Hematopoietic multipotent progenitor cell treated with erythropoietin and hydrocortisone succinate and interleukin-3 and kit ligand, for 6 days (in vitro differentiated cells): ENCODE measurements at regions not wholly inside any gene's neighbourhood (a gene's known extent, or its start where the extent isn't known, plus 50 kb on each side); places are given as distances from the start of the nearest gene placed in this dataset.
A peak's percentile ranks its signal among the peaks of the same experiment; 100 is the strongest.
"Not testable (repeated sequence)": the region's sequence is repeated elsewhere in the genome, so short reads cannot be mapped to it uniquely, and the experiment has no call there.

Experiments used
- DNase-seq: peaks from one replicate; pipeline ENCODE4 v3.0.0-alpha.2; 2015

DNA sequence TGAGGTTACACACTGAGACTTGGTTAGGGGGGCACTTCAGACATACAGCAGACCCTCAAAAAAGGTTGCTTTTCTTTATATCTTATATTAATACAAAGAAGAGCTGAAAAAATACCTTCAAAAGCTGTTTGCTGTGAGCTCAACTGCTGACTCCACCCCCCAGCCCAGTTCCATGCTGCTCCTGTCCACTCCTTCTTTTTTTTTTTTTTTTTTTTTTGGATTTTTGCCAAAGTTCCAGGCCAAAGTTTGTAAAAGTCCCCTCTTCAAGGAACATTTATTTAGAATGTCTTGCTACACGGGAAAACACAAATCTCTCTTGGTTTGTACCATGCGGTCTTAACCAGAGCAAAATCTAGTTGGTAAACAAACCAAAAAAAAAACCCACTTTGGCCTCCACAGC, 85.3 kb upstream of the AKAP12 start:
- DNase-seq, result no peak

DNA sequence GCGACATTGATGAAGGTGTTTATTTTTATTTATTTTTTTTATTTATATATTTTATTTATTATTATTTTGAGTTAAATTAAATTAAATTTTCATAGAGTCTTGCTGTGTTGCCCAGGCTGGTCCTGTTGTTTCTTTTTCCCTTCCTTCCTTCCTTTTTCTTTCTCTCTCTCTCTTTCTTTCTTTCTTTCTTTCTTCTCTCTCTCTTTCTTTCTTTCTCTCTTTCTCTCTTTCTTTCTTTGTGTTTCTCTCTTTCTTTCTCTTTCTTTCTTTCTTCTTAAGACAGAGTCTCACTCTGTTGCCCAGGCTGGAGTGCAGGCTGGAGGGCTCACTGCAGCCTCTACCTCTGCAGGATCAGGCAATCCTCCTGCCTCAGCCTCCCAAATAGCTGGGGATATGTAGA, 84.7 kb upstream of the AKAP12 start:
- no peak for DNase-seq

DNA sequence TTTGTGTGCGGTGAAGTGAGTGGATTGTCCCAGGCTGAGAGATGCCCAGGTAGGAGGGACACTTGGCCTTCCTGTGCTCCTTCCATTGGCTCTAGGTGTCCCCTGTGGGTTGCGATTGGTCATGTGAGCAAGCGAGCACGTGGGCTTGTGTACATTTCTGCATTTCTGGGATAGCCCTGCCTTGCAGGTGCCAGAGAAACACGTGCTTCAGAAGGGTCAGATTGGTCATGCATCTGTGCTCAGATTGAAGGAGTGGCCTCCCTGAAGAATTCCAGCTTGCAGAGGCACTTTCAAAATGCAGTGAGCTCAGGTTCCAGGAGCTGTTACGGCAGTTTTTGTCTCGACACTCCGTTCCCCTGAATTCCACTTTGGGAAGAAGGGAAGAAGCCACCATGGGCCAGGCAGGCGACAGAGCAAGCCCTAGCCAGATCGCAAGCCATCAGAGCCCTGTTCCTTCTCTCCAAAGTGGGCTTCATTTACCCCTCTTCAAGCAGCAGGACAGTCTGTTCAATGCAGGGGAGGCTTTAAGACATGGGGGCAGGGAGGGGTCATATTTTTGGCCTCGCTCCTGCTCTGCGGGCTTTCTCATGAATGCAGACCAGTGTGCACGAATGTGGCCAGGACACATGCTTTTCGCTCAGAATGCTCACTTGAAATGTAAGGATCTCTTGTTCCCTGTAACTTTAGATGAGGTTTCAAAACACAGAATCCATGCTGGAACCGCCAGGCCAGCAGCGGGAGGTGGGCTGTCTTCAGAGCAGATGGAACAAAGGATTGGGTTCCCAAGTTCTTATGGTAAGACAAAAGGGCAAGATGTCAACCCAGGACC, 78.6 kb upstream of the AKAP12 start:
- no peak for DNase-seq

DNA sequence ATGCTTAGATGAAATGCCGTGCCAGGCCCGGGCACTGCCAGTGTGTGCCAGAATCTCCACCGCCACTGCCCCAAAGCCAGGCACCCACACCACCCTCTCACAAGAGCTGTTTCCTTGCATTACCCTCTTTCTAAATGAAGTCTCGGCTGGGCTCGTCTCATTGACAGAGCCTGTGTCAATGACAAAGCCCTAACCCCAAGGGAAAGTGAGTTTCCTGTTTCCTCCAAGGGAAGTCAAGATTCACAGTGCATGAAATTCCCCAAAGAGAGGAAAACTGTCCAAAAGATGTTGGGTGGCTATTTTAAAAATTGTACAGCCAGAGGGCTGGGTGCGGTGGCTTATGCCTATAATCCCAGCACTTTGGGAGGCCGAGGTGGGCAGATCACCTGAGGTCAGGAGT, 75.4 kb upstream of the AKAP12 start:
- DNase-seq, result no peak

DNA sequence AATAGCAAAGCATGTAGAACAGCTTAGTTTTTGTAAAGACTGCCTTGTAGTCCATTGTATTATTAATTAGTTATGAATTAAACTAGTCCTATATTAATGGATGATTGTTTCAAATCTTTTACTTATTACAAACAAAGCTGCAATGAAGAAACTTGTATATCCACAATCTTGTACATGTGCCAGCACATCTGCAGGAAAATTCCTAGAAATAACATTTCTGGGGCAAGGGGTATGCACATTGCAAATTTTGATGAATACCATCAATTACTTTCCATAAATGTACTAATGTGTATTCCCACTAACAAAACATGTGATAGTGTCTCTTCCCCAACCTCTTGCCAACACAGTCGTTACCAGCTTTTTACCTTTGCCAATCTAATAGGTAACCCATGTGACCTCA, 73.6 kb upstream of the AKAP12 start:
- DNase-seq, result no peak

DNA sequence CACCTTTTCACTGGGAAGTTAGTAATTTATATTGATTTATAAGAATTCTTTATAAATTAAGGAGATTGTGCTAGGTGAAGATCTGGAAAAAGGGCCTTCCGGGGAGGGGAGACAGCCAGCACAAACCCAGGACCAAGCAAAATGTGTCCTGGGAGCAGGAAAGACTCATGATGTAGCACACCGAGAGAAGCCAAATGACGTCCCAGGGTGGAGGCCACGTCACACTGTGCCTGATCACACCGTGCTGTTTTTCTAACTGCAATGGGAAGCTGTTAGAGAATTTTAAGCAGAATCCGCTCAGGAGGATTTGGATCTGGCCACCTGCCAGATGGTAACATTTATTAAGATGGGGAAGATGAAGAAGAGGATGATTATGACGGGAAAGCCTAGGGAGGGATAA, 72.7 kb upstream of the AKAP12 start:
- DNase-seq, result no peak

DNA sequence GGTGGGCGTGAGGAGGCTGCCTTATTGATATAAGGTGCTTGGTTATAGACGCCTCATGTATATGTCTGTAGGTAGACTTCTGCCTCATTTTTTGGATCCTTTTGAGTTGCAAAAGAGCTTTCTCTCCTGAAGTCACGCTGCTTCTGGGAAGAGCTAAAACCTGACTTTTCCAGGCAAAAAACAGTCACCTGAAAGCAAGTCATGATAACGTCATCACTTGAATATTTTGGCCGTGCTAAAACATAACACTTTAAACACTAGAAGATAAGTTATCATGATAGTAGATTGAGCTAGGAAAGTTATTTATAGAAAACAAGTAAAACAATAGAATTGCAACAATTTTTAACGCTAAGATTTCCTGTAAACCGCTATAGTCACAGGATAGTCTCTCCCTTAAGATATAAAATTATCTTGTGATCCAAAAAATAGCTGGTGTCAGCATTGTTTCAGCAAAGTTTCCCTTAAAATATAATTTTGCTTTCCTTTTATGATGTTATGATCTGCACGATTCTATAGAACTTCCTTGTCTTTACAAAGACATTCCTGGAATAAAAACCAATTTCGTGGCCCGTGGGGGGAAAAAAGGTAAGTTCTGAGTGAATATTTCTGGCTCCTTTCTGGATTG, 69.0 kb upstream of the AKAP12 start:
- no peak for DNase-seq

DNA sequence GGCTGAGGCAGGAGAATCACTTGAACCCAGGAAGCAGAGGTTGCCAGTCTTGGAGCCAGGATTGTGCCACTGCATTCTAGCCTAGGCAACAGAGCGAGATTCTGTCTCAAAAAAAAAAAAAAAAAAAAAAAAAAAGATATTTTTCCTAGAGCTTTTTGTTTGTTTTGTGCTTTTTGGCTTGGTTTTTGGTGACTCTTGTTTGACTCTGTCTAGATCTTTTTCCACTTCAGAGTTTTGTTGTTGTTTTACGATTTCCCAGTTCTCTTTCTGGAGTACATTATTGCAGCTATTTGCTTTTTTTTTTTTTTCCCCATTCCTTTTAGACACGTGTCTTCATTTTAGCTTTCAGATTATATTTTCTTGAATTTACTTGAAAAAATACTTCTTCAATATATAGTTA, 67.0 kb upstream of the AKAP12 start:
- no peak for DNase-seq

DNA sequence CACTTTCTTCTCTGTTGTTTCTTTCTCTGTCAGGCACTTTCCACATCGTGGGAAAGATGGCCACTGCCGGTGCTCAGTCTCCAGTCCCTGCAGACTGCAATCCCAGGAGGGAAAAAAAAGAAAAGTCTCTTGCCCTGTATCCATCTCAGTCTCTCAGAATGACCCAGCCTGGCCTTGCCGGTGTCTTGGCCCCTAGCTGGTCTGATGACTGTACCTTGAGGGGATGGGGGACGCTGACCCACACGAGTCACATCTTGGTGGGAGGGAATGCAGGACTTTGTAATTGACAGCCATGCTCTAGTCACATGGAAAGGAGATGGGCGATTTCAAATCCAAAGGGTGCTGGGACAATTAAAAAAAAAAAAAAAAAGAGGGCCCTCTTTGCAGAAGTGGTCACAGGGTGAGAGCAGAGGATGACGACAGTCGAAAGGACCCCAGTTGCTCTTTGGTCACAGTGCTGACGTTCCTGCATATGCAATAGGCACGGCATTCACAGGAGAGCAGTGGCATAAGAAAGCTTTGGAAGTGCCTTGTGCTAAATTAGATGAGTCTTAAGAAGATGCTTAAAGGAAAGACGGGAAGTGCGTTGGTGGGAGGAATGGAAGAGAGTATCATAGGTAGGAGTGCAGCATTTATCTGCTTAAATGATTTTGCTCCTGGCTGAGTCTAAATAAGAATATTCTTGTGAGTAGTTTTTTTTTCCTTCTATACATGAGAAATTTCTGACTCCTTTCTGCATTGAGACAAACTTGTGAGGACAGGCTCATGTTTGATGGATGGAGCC, 63.9 kb upstream of the AKAP12 start:
- DNase-seq, result no peak

DNA sequence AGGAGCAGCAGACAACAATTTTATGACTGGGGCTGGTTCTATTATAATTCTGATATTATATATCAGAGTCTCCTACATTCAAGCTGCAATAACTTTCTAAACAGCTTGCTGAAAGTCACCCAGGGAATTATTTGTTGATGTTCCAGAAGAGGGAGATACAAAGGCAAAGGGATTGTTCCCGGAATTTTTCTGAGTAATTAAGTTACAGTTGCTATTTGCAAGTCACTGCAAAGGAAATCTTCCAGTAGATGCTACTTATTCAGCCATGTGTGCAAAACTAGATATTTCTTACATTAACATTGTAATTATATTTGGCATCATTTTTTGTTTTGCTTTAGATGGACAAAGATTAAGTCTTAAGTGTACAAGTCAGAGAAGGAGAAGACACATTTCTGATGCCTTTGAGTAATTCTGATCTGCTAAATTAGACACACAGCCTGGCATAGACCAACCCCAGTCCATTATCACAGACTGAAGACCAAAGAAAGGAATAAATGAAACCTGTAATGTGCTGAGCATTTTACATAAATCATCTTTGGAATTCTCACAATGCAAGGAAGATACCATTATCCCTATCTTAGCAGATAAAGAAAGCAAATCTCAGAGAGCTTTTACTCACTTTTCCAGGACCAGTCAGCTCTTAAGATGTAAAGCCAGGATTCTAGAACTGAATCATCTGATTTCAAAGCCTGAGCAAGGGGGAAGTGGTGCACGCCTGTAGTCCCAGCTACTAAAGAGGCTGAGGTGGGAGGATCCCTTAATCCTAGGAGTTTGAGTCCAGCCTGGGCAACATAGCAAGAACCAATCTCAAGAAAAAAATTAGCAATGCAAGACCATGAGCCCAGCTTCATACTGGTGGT, 62.6 kb upstream of the AKAP12 start:
- DNase-seq, result no peak

DNA sequence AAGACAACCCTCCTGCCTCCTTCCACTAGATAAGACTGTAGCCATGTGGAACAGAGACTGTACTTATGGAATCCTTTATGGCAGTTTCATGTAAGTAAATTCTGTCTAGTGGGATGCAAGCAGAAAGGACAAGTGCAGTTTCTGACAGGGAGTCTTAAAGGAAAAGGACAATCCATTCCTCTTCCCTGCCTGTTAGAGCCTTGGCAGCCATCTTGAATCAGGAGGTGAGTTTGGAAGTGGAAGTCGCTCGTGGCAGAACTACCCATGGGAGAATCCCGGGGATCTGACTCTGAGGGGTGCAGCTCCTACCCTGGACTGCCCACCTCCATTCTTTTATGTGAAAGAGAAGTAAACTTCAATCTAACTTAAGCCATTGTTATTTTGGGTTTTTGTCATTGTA, 61.4 kb upstream of the AKAP12 start:
- DNase-seq, result no peak

DNA sequence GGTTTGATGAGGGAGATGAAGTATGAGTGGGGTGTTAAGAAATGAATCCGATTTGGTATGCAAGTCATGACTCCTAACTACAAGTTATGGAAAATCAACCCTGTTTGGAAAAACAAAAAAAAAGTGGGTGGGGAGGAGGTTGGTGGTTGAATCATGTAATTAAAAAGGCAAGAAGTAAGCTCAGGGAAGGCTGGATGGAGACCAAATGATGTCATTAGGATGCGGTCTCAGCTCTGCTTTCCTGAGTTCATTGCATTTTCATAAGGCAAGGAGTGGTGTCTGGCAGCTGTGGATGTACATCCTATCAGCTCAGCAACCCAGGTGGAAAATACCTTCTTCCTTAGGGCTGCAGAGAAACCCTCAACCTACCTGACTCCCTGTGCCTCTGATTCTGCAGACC, 60.4 kb upstream of the AKAP12 start:
- no peak for DNase-seq

DNA sequence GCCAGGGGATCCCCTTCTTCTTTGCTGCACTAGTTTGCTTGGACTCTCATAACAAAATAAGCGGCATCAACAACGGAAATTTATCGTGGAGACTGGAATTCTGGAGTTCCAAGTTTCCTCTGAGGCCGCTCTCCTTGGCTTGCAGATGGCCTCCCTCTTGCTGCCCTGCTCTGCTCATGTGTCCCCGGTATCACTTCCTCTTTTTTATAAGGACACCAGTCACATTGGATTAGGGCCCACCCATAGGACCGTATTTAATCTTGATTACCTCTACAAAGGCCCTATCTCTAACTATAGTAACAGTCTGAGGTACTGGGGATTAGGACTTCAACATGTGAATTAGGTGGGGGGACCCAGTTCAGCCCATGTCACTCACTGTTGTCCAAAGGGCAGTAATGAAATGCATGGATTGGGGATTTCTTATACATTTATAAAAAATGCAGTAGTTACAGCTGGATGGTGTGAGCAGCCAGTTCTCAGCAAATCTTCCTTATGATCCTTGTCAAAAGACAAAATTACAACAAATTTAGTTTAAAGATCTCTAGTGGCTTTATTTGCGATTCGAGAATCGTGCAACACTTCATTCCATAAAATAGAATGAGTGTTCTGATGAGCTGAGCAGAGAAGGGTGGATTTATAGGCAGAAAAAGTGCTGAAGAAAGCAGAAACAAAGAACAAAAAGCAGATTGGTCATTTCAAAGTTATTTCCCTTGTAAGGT, 59.3 kb upstream of the AKAP12 start:
- DNase-seq, result peak; percentile 53

DNA sequence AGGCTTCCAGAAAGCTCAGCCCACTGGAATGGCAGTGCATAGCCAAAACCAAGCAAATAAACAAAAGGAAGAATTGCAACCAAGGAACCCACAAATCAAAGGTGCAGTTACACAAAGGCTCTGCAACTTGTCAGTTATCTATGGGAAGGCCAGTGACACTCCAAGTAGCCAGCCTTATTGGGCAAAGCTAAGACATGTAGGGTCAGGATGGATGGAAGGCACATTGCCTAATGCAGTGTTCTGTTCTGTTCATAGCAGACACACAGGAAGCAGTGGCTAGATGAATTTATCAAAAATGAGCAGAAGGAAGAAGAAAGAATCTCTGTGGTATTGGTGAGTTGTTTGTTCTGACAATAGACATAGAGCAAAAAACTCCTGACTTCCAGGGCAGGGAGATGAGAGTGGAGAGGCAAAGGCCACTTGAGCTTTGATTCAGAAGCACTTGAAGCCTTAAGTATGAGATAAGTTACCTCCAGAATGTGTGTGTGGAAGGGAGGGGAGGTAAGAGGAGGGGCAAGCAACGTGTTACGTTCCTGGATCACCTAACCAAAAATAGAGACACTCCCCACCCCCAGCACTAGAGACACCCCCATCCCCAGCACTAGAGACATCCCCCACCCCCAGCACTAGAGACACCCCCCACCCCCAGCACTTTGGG, 57.9 kb upstream of the AKAP12 start:
- DNase-seq, result peak; percentile 34

DNA sequence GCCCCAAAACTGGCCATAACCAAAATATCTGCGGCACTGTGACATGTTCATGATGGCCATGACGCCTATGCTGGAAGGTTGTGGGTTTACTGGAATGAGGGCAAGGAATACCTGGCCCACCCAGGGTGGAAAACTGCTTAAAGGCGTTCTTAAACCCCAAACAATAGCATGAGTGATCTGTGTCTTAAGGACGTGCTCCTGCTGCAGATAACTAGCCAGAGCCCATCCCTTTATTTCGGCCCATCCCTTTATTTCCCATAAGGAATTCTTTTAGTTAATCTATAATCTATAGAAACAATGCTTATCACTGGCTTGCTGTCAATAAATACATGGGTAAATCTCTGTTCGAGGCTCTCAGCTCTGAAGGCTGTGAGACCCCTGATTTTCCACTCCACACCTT, 56.8 kb upstream of the AKAP12 start:
- DNase-seq, result not testable (repeated sequence)

DNA sequence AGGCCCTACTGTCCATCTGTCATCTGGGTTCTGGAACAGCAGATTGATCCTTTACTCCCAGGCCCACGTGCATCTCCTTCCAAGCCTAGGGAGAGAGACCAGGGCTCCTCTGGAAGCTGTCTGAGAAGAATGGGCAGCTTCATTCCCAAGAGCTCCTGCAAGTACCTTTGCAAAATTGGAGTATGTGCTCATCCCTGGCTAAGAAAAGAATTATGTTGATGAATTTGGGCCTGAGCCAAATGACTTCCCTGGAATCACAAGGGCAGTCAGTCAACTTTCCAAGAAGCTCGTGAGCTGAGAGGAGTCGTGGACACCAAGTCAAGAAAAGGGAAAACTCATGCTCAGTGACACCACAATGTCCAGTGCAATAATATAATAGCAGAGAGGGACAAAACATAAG, 54.6 kb upstream of the AKAP12 start:
- no peak for DNase-seq

DNA sequence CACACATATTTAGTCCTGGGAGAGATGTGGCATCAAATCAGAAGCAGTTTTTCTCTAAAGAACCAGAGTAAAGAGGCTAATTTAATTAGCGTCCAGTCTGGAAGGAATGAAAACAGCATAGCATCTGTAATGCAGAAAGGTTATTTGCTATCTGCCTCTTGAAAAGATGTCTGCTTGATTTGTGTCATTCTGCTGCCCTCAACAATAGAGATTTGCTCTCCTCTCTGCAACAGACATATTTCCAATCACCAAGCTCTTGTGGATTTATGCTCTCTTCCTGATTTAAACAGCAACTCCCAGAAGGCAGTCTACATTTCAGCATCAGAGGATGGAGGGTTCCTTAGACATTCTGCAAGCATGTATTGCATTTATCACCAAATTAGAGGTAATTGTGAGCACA, 53.5 kb upstream of the AKAP12 start:
- DNase-seq, result no peak

DNA sequence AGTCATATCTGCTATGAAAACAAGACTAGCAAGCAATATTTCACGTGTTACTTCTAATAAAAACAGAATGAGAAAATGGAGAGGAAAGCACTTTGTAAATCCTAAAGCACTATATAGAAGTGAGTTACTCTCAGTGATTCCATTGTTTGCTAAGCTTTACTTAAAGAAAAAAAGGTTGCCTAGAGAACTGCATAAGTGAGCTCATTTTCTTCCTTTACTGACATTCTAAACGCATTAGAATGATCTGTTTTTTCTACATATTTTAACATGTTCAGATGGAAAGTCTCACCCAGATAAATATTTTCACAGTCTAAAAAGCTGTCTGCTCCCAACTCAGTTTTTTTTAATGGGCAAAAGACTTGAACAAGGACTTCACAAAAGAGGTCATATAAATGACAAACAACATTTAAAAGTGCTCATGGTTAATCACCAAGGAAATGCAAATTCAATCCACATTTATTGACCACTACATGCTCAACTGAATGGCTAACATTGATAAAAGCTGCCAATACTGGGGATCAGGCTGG, 52.9 kb upstream of the AKAP12 start:
- DNase-seq, result no peak
